HL-60 (cell line): ENCODE measurements at regions not wholly inside any gene's neighbourhood (a gene's known extent, or its start where the extent isn't known, plus 50 kb on each side); places are given as distances from the start of the nearest gene placed in this dataset.

ENCODE experiments used
- CTCF ChIP-seq: IDR thresholded peaks from one replicate; pipeline ENCODE4 v1.5.1; 2011; ENCODE audit warnings: low read length, control low read depth, inconsistent platforms; ENCODE audit not compliant: insufficient read depth
- POLR2AphosphoS5 ChIP-seq: IDR thresholded peaks from 2 replicates; pipeline ENCODE4 v1.6.1; 2012; ENCODE audit warnings: low read depth
- REST ChIP-seq: IDR thresholded peaks from 2 replicates; pipeline ENCODE4 v1.6.1; 2012; ENCODE audit warnings: low read depth; ENCODE audit not compliant: insufficient replicate concordance

GRCh38 chr7:98748090-98748489 lies 121.7 kb downstream of the TMEM130 start:
- TF ChIP-seq REST: no peak
- no peak for TF ChIP-seq CTCF
- TF ChIP-seq POLR2AphosphoS5: no peak
